CD8-positive, alpha-beta memory T cell (primary cell): ENCODE measurements at regions not wholly inside any gene's neighbourhood (a gene's known extent, or its start where the extent isn't known, plus 50 kb on each side); places are given as distances from the start of the nearest gene placed in this dataset.

Experiments used
- CTCF ChIA-PET: fragments of 350-600 bp; sonication (Branson Sonifier 250); formaldehyde crosslinking; loops from one replicate; lab custom pipeline; 2021; ENCODE audit warnings: antibody characterized with exemption; lab: Charles Lee
- POLR2A ChIA-PET: fragments of 350-600 bp; sonication (Branson Sonifier 250); formaldehyde crosslinking; loops from one replicate; lab custom pipeline; 2021; ENCODE audit warnings: antibody characterized with exemption; lab: Charles Lee
- DNase-seq, 5 donors: peaks; one replicate each; pipeline versions ENCODE4 v3.0.0 to v3.0.0-alpha.2; 2020 to 2022; ENCODE audit warnings: mixed read lengths in 1 of 5
- H3K27ac ChIP-seq: one replicate; pipeline ENCODE4 v1.7.0; 2013; ENCODE audit warnings: low read depth, mild to moderate bottlenecking, low read length, moderate library complexity
- H3K27me3 ChIP-seq: 2 replicates; pipeline ENCODE4 v1.7.0; 2013; ENCODE audit warnings: low read length, mild to moderate bottlenecking; ENCODE audit not compliant: insufficient read depth, poor library complexity, severe bottlenecking
- H3K36me3 ChIP-seq: 2 replicates; pipeline ENCODE4 v1.7.0; 2013; ENCODE audit warnings: mild to moderate bottlenecking, low read length, moderate library complexity; ENCODE audit not compliant: insufficient read depth
- H3K4me1 ChIP-seq: 2 replicates; pipeline ENCODE4 v1.7.0; 2013; ENCODE audit warnings: mild to moderate bottlenecking, low read length, moderate library complexity; ENCODE audit not compliant: insufficient read depth
- H3K4me3 ChIP-seq: 2 replicates; pipeline ENCODE4 v1.7.0; 2013; ENCODE audit warnings: mild to moderate bottlenecking, low read length
- H3K9me3 ChIP-seq: 2 replicates; pipeline ENCODE4 v1.7.0; 2013; ENCODE audit warnings: mild to moderate bottlenecking, low read length
- H3K27ac Mint-ChIP-seq, 8 donors: one replicate each; pipeline ENCODE4 v1.8.0; 2020 to 2021; ENCODE audit warnings: mixed read lengths in 8 of 8, mild to moderate bottlenecking in 6 of 8, inconsistent platforms in 3 of 8, moderate library complexity in 3 of 8
- H3K27me3 Mint-ChIP-seq, 2 donors: one replicate each; pipeline ENCODE4 v1.8.0; 2020 to 2021; ENCODE audit warnings: mixed read lengths in 2 of 2, mild to moderate bottlenecking in 1 of 2, moderate library complexity in 1 of 2
- H3K36me3 Mint-ChIP-seq, 3 donors: one replicate each; pipeline ENCODE4 v1.8.0; 2020 to 2021; ENCODE audit warnings: mixed read lengths in 3 of 3, inconsistent platforms in 1 of 3, mild to moderate bottlenecking in 1 of 3
- H3K4me1 Mint-ChIP-seq, 3 donors: one replicate each; pipeline ENCODE4 v1.8.0; 2020 to 2021; ENCODE audit warnings: mixed read lengths in 3 of 3, inconsistent platforms in 1 of 3, mild to moderate bottlenecking in 1 of 3
- H3K4me3 Mint-ChIP-seq, 7 donors: one replicate each; pipeline ENCODE4 v1.8.0; 2020 to 2021; ENCODE audit warnings: mixed read lengths in 7 of 7, mild to moderate bottlenecking in 6 of 7, moderate library complexity in 4 of 7, inconsistent platforms in 2 of 7
- H3K9me3 Mint-ChIP-seq, 5 donors: one replicate each; pipeline ENCODE4 v1.8.0; 2020 to 2022; ENCODE audit warnings: mixed read lengths in 5 of 5, mild to moderate bottlenecking in 3 of 5, moderate library complexity in 2 of 5, inconsistent platforms in 1 of 5

DNA sequence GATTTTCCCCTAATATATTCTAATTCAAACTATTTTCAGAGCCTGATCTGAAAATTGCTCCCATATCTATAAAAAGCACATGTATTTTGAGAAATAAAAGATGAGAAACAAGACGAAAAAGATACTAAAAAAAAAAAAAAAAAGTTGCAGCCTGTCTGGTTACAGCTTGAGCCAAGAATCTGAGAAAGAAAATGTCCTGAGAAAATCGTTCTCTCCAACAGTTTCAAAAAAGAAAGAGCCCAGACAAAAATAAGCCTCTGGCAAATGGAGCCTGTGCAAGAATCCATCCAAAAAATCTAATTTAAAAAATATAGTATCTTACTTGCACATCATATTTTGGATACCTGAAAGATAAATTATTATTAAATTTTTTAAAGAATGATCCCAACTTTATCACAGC lies 163.0 kb upstream of the TBL1X start:
- no peak overlapping the region for H3K27ac ChIP-seq
- Mint-ChIP-seq H3K9me3 (peaks cover 0 to 2% (median 0%) of the 10 kb centered on the region in 5 donors), H3K36me3 (no peaks in the 10 kb centered on the region), H3K4me3 (no peak overlapping the region), H3K4me1 (no peaks in the 10 kb centered on the region), H3K27me3 (peaks cover 0 to 11% of the 10 kb centered on the region in 2 donors), H3K27ac (no peak overlapping the region)
- no peaks in the 10 kb centered on the region for H3K9me3 ChIP-seq
- POLR2A ChIA-PET, result no interaction called here
- no peaks in the 10 kb centered on the region for H3K4me1 ChIP-seq
- no peak overlapping the region for H3K4me3 ChIP-seq
- no peaks in the 10 kb centered on the region for H3K27me3 ChIP-seq
- CTCF ChIA-PET, result interaction anchor here (1.5 kb wide), 1 partner anchor 11 kb away, joined by 4 read pairs; no protein-coding TSS in a partner anchor
- no peak for DNase-seq
- H3K36me3 ChIP-seq, result no peaks in the 10 kb centered on the region

DNA sequence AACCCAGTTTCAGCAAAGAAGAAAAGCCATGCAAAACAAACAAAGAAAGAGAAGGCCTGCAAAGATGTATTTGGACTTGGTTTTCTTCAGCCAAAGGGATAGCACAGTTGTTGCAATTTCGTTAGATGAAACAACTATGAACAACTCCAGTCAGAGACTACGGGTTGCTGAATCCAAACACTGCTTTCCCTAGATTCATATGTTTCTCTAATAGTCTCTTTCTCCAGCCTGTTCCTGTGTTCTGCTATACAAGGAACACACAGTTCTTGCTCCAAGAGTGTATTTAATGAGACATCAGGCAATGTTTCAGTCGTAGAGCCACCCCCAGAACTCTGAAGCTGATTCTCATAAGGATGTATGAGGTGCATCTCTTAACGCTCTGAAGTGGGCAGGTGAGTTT lies 162.5 kb upstream of the TBL1X start:
- Mint-ChIP-seq H3K4me3 (no peak overlapping the region), H3K4me1 (no peaks in the 10 kb centered on the region), H3K27ac (no peak overlapping the region), H3K36me3 (no peaks in the 10 kb centered on the region), H3K27me3 (peaks cover 0 to 11% of the 10 kb centered on the region in 2 donors), H3K9me3 (peaks cover 0 to 2% (median 0%) of the 10 kb centered on the region in 5 donors)
- H3K27ac ChIP-seq, result no peak overlapping the region
- POLR2A ChIA-PET, result no interaction called here
- no peak for DNase-seq
- CTCF ChIA-PET, result interaction anchor here (1.5 kb wide), 1 partner anchor 11 kb away, joined by 4 read pairs; no protein-coding TSS in a partner anchor
- no peaks in the 10 kb centered on the region for H3K36me3 ChIP-seq
- no peaks in the 10 kb centered on the region for H3K4me1 ChIP-seq
- no peaks in the 10 kb centered on the region for H3K27me3 ChIP-seq
- no peak overlapping the region for H3K4me3 ChIP-seq
- no peaks in the 10 kb centered on the region for H3K9me3 ChIP-seq

DNA sequence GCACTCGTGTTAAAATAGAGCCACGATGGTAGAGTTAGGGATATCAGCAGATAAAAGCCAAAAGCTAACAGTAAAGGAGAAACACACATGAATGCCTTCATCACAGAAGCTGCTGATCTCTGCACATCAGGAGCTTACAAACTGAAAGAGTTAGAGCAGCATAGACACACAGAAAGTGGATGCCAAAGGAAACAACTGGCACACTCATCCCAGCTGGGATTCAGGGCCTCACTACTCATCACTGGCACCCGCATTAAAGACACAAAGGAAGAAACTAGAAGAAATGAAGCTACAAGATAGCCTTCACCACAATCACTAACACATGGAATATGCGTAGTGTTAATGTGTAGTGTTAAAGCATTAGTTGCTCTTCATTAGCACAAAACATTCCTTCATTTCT lies 156.4 kb upstream of the TBL1X start:
- POLR2A ChIA-PET, result no interaction called here
- H3K9me3 Mint-ChIP-seq, result peaks cover 0 to 2% (median 0%) of the 10 kb centered on the region in 5 donors
- H3K27ac Mint-ChIP-seq, result no peak overlapping the region
- no peaks in the 10 kb centered on the region for H3K9me3 ChIP-seq
- no peak for DNase-seq
- H3K4me3 Mint-ChIP-seq, result no peak overlapping the region
- no peak overlapping the region for H3K4me3 ChIP-seq
- H3K4me1 ChIP-seq, result peaks cover 4% of the 10 kb centered on the region
- CTCF ChIA-PET, result no interaction called here
- H3K27me3 ChIP-seq, result no peaks in the 10 kb centered on the region
- no peak overlapping the region for H3K27ac ChIP-seq
- H3K27me3 Mint-ChIP-seq, result peaks cover 0 to 9% of the 10 kb centered on the region in 2 donors
- H3K36me3 ChIP-seq, result no peaks in the 10 kb centered on the region
- H3K36me3 Mint-ChIP-seq, result no peaks in the 10 kb centered on the region
- peaks cover 3 to 5% (median 4%) of the 10 kb centered on the region in 3 donors for H3K4me1 Mint-ChIP-seq

DNA sequence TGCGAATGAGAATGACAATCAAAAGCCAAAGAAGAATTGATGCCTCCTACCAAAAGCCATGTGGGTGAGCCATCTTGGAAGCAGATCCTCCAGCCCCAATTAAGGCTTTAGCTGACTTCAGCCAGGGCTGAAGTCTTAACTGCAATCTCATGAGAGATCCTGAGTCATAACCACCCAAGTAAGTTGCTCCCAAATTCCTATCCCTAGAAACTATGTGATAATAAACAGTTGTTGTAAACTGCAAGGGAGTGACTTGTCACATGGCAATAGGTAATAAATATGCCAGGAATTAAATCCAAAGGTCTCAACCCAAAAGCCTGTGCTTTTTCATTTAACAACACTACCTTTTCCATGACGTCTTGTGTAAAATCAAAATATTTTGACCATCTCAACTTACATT lies 154.2 kb upstream of the TBL1X start:
- peaks cover 0 to 2% of the 10 kb centered on the region in 2 donors for H3K27me3 Mint-ChIP-seq
- peaks cover 6 to 7% (median 7%) of the 10 kb centered on the region in 3 donors for H3K4me1 Mint-ChIP-seq
- H3K27me3 ChIP-seq, result no peaks in the 10 kb centered on the region
- H3K4me1 ChIP-seq, result peaks cover 6% of the 10 kb centered on the region
- H3K36me3 Mint-ChIP-seq, result no peaks in the 10 kb centered on the region
- H3K36me3 ChIP-seq, result no peaks in the 10 kb centered on the region
- H3K27ac Mint-ChIP-seq, result no peak overlapping the region
- CTCF ChIA-PET, result no interaction called here
- H3K9me3 ChIP-seq, result no peaks in the 10 kb centered on the region
- no peak overlapping the region for H3K4me3 ChIP-seq
- no peak for DNase-seq
- H3K9me3 Mint-ChIP-seq, result no peaks in the 10 kb centered on the region
- POLR2A ChIA-PET, result no interaction called here
- no peak overlapping the region for H3K27ac ChIP-seq
- no peak overlapping the region for H3K4me3 Mint-ChIP-seq

DNA sequence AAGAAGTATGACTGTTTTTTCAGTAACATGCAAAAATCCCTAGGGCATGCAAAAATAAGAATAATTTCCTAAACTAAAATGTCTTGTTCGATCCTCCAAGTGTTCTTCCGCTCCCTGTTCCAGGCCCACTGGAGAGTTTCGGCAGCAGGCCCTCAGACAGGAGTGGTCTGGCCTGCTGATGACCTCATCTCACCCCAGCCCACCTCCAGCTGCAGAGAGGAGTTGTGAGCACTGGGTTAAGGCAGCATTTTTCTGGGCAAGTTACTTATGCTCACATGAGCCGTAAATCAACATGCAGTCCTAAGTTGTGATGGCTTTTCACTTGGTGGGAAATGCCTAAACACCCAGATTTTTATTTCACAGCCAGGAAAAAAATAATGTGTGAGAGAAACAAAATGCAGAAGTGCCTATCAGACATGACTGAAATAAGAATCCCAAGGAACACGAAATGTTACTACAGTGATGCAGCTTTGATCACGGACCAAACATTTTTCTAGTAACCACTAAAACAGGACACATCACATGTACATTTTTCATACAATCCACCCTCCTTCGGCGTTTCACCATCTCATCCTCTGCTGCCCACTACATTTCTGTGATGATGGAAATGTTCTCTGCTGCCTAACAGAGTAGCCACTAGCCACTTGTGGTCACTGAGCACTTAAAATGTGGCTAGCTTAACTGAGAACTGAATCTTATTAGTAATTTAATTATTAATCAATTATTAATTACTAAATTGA lies 153.3 kb upstream of the TBL1X start:
- Histone ChIP-seq H3K4me3 (no peak overlapping the region), H3K27ac (no peak overlapping the region), H3K36me3 (no peaks in the 10 kb centered on the region), H3K9me3 (no peaks in the 10 kb centered on the region), H3K4me1 (peaks cover 6% of the 10 kb centered on the region), H3K27me3 (no peaks in the 10 kb centered on the region)
- peaks cover 6 to 7% (median 7%) of the 10 kb centered on the region in 3 donors for H3K4me1 Mint-ChIP-seq
- H3K9me3 Mint-ChIP-seq, result no peaks in the 10 kb centered on the region
- peaks cover 0 to 3% of the 10 kb centered on the region in 2 donors for H3K27me3 Mint-ChIP-seq
- no peaks in the 10 kb centered on the region for H3K36me3 Mint-ChIP-seq
- H3K4me3 Mint-ChIP-seq, result no peak overlapping the region
- DNase-seq, result no peak
- no peak overlapping the region for H3K27ac Mint-ChIP-seq
- POLR2A ChIA-PET, result no interaction called here
- CTCF ChIA-PET, result no interaction called here

DNA sequence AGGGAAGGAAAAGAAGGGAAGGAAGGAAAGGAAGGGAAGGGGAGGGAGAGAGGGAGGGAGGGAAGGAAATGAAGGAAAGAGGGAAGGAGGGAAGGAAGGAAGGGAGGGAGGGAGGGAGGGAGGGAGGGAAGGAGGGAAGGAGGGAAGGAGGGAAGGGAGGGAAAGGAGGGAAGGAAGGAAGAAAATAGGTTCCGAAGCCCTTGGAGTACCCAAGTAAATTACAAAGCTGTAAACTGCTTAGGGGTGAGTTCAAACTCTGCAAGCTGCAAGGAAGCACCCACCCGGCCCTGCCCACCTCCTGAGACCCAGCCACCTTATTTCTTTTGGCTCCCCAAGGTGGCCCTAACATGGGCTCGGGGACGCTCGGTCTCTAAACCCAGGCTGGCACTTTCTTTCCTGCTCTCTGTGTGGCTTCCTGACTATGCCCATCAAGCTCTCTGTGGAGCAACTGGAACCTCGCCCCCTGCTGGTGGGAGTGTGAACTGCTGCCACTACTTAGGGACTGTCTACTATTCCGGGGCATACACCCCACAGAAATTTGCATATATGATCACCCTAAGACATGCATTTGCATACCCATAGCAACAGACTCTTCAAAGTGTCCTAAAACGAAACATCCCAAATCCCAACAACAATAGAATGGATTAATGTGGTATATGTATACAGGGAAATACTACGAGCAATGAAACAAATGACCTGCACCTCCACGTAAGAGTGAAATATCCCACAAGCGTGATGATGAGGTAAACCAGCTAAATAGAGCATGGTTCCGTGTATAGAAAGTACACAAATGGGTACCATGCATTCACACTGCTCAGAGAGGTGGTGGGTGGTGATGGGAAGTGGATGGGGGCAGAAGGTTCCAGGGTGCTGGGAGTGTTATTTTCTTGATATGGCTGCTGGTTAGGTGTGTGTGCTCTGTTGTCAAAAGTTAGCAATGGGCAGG lies 151.7 kb upstream of the TBL1X start:
- H3K27me3 ChIP-seq, result no peaks in the 10 kb centered on the region
- H3K9me3 ChIP-seq, result no peaks in the 10 kb centered on the region
- Mint-ChIP-seq H3K4me1 (peaks cover 13 to 19% (median 18%) of the 10 kb centered on the region in 3 donors), H3K27me3 (peaks cover 0 to 4% of the 10 kb centered on the region in 2 donors), H3K9me3 (no peaks in the 10 kb centered on the region), H3K4me3 (peak overlapping the region in 6 of 7 donors; percentile 27 to 58 (median 48)), H3K36me3 (no peaks in the 10 kb centered on the region), H3K27ac (peak overlapping the region in 4 of 8 donors; percentile 1 to 85 (median 34))
- no peaks in the 10 kb centered on the region for H3K36me3 ChIP-seq
- ChIA-PET POLR2A (interaction anchor here (0.8 to 2.0 kb wide), 3 partner anchors 27 to 150 kb away, joined by 3 to 9 read pairs (median 5); no protein-coding TSS in a partner anchor), CTCF (interaction anchor here (1.2 to 1.3 kb wide), 3 partner anchors 12 to 35 kb away, joined by 4 to 7 read pairs (median 4); no protein-coding TSS in a partner anchor)
- DNase-seq, result peak; percentile 51 to 78 (median 56)
- H3K27ac ChIP-seq, result no peak overlapping the region
- peaks cover 11% of the 10 kb centered on the region for H3K4me1 ChIP-seq
- H3K4me3 ChIP-seq, result no peak overlapping the region

DNA sequence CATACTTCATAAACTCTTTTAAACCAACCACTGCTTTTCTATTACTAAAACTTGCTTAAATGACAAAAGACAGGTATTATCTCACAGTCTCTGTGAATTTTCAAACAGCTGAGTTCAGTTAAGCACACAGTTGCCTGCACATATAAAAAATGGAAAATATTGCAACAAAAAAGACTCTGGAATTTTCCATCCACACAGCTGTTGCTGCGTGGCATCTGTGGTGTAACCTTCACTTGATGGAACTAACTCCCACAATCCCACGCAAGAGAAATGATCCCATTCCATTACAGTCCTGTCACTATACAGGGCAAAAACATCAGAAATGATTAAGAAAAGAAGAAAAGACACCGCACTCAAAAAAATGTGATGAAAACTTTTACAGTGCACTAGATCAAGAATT lies 149.8 kb upstream of the TBL1X start:
- Histone ChIP-seq H3K9me3 (no peaks in the 10 kb centered on the region), H3K27me3 (no peaks in the 10 kb centered on the region), H3K36me3 (no peaks in the 10 kb centered on the region), H3K4me3 (no peak overlapping the region), H3K4me1 (peaks cover 18% of the 10 kb centered on the region), H3K27ac (no peak overlapping the region)
- H3K4me3 Mint-ChIP-seq, result no peak overlapping the region
- peaks cover 0 to 6% of the 10 kb centered on the region in 2 donors for H3K27me3 Mint-ChIP-seq
- H3K4me1 Mint-ChIP-seq, result peaks cover 24 to 31% (median 29%) of the 10 kb centered on the region in 3 donors
- no peak for DNase-seq
- no peaks in the 10 kb centered on the region for H3K9me3 Mint-ChIP-seq
- POLR2A ChIA-PET, result no interaction called here
- H3K36me3 Mint-ChIP-seq, result no peaks in the 10 kb centered on the region
- H3K27ac Mint-ChIP-seq, result no peak overlapping the region
- CTCF ChIA-PET, result no interaction called here
